Stomach (tissue), 8 donors: ENCODE measurements at regions not wholly inside any gene's neighbourhood (a gene's known extent, or its start where the extent isn't known, plus 50 kb on each side); places are given as distances from the start of the nearest gene placed in this dataset.

Source experiments
- DNase-seq, 2 donors: peaks; one replicate each; pipeline versions ENCODE4 v3.0.0 to v3.0.0-alpha.2; 2013 to 2019
- H3K27ac ChIP-seq, 5 donors: fragments of 200-600 bp in 4 of 5; sonication (generic) in 4 of 5; one replicate each; pipeline ENCODE4 v1.5.1; 2013 to 2019; ENCODE audit warnings: mild to moderate bottlenecking in 1 of 5, moderate library complexity in 1 of 5
- H3K27me3 ChIP-seq, 3 donors: fragments of 200-600 bp; sonication (generic); one replicate each; pipeline ENCODE4 v1.5.1; 2017 to 2019; ENCODE audit warnings: mixed run types in 1 of 3
- H3K36me3 ChIP-seq, 4 donors: fragments of 200-600 bp; sonication (generic); 1 replicate in 3 of 4; 2 replicates in 1 of 4; pipeline ENCODE4 v1.5.1; 2016 to 2019
- H3K4me1 ChIP-seq, 4 donors: fragments of 200-600 bp; sonication (generic); one replicate each; pipeline ENCODE4 v1.5.1; 2016 to 2019
- H3K4me3 ChIP-seq, 4 donors: fragments of 200-600 bp; sonication (generic) in 3 of 4; one replicate each; pipeline ENCODE4 v1.5.1; 2016 to 2019; ENCODE audit warnings: mild to moderate bottlenecking in 1 of 4
- H3K9me3 ChIP-seq, 4 donors: fragments of 200-600 bp; sonication (generic); one replicate each; pipeline ENCODE4 v1.5.1; 2016 to 2019
- EP300 ChIP-seq: sonication (generic); formaldehyde crosslinking; IDR thresholded peaks from one replicate; pipeline ENCODE4 v1.6.1; 2017; ENCODE audit warnings: antibody characterized with exemption
- POLR2A ChIP-seq, 4 donors: fragments of 450-650 bp; IDR thresholded peaks; one replicate each; pipeline ENCODE4 v1.6.1; 2016; ENCODE audit warnings: antibody characterized with exemption in 4 of 4, control low read depth in 2 of 4, mild to moderate bottlenecking in 1 of 4, moderate library complexity in 1 of 4
- POLR2AphosphoS5 ChIP-seq, 3 donors: sonication (generic); formaldehyde crosslinking; IDR thresholded peaks; one replicate each; pipeline ENCODE4 v1.6.1; 2016; ENCODE audit warnings: antibody characterized with exemption in 3 of 3
- WGBS, 5 donors: extraction: QIAGEN DNeasy Blood & Tissue Kit in 3 of 5; methylation state at CpG; one replicate each; pipeline versions ENCODE4 v1.1.5 to v1.1.7; 2013 to 2018; 5-methylcytosine and 5-hydroxymethylcytosine counted together
- intact Hi-C: fragments of 100-400 bp; cut with DNase I; formaldehyde crosslinking; loops from one replicate; pipeline ENCODE4 v1.15.1; 2023; ENCODE audit warnings: low total_unique reads
- TF ChIP-seq, protein P1 (sequence below), 7 experiments: fragments of 450-650 bp in 4 of 7; fragments of 200-600 bp in 3 of 7; sonication (generic) in 3 of 7; IDR thresholded peaks; one replicate each; pipeline ENCODE4 v1.5.1; 2016 to 2019; ENCODE audit warnings: antibody characterized with exemption in 7 of 7, control low read depth in 2 of 7, mild to moderate bottlenecking in 1 of 7
- donor health status: healthy with polysubstance abuse.
- donor health status: Bipolar disorder and iron deficiency.
- donor health status: healthy.

- Histone ChIP-seq H3K36me3 (no peaks in the 10 kb centered on the region), H3K9me3 (peaks cover 0 to 4% (median 2%) of the 10 kb centered on the region in 4 donors), H3K4me3 (no peak overlapping the region), H3K27ac (no peak overlapping the region), H3K4me1 (no peaks in the 10 kb centered on the region), H3K27me3 (peaks cover 0 to 6% (median 4%) of the 10 kb centered on the region in 3 donors)
- TF ChIP-seq POLR2AphosphoS5 (IDR thresholded peaks at IDR 0.05) (no peak), POLR2A (IDR thresholded peaks at IDR 0.05) (no peak), EP300 (no peak)
- TF ChIP-seq, protein P1, sequence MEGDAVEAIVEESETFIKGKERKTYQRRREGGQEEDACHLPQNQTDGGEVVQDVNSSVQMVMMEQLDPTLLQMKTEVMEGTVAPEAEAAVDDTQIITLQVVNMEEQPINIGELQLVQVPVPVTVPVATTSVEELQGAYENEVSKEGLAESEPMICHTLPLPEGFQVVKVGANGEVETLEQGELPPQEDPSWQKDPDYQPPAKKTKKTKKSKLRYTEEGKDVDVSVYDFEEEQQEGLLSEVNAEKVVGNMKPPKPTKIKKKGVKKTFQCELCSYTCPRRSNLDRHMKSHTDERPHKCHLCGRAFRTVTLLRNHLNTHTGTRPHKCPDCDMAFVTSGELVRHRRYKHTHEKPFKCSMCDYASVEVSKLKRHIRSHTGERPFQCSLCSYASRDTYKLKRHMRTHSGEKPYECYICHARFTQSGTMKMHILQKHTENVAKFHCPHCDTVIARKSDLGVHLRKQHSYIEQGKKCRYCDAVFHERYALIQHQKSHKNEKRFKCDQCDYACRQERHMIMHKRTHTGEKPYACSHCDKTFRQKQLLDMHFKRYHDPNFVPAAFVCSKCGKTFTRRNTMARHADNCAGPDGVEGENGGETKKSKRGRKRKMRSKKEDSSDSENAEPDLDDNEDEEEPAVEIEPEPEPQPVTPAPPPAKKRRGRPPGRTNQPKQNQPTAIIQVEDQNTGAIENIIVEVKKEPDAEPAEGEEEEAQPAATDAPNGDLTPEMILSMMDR (IDR thresholded peaks at IDR 0.05) = no peak
- intact Hi-C loops = no loop called here
- DNase-seq = no peak
- WGBS, 5 donors = 68 to 77% (median 73%) methylated on average over 6 of the region's 6 CpGs
Measured at GRCh38 chr3:10574101-10574620, 68.8 kb upstream of the ATP2B2 start.

DNA sequence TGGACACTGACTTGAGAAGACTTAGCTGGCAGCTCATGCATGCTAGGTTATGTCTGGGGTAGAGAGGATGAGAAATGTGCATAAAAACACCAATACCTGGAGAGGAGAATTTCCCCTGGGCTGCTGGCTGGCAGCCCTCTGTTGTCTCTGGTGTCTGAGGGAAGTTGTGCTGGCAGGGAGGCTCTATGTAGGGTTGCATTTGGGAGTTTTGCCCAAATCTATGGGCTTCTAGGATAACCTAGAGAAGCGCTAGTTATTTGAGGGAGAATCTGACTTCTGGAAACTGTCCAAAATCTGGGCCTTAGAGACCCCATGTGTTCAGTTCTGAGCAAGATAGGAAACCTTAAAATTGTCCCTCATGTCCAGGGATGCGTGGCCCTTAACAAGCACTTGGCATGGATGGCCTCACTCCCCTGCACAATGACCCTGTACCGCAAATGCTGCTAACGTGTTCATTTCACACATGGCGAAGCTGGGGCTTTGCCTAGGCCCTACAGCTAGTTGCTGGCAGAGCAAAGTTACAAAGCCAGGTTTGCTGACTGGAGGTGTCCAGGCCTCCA is 70.3 kb upstream of the ATP2B2 start:
- intact Hi-C loops = no loop called here
- no peak for TF ChIP-seq POLR2A (IDR thresholded peaks at IDR 0.05)
- TF ChIP-seq, protein P1 (IDR thresholded peaks at IDR 0.05) = no peak
- TF ChIP-seq POLR2AphosphoS5 (IDR thresholded peaks at IDR 0.05) = no peak
- no peak for TF ChIP-seq EP300
- H3K36me3 ChIP-seq = no peaks in the 10 kb centered on the region
- H3K4me3 ChIP-seq = no peak overlapping the region
- peaks cover 0 to 4% (median 2%) of the 10 kb centered on the region in 4 donors for H3K9me3 ChIP-seq
- no peaks in the 10 kb centered on the region for H3K4me1 ChIP-seq
- WGBS, 5 donors = 73 to 87% (median 85%) methylated on average over 5 of the region's 5 CpGs
- peaks cover 0 to 13% (median 4%) of the 10 kb centered on the region in 3 donors for H3K27me3 ChIP-seq
- H3K27ac ChIP-seq = no peak overlapping the region
- no peak for DNase-seq

- Histone ChIP-seq H3K4me1 (no peaks in the 10 kb centered on the region), H3K27me3 (peaks cover 0 to 15% (median 0%) of the 10 kb centered on the region in 3 donors), H3K9me3 (no peaks in the 10 kb centered on the region), H3K4me3 (no peak overlapping the region), H3K27ac (no peak overlapping the region), H3K36me3 (no peaks in the 10 kb centered on the region)
- no peak for DNase-seq
- 62 to 80% (median 68%) methylated on average over 1 to 7 of the region's 7 CpGs for WGBS, 5 donors
- intact Hi-C loops = no loop called here
- TF ChIP-seq EP300 = no peak
- TF ChIP-seq, protein P1 (IDR thresholded peaks at IDR 0.05) = no peak
Measured at GRCh38 chr3:10577486-10577885, 72.1 kb upstream of the ATP2B2 start.

DNA sequence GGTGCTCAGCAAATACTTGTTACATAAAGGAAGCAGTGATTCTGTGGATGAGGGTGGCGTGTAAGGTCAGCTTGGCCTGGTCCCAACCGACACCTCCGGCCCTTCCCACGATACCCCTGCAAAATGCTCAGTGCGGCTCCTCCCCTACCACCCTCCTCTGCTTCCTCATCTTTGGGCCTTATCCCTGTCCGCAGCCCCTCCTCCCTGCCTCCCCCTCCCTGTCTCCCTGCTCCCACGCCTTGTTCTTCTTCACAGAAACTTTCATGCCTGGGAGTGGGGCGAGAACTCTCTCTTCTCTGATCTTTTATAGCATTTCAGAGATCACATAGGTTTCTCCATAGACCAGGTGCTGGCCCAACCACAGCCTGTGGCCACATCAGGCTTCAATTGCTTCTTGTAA is 75.0 kb upstream of the ATP2B2 start:
- Histone ChIP-seq H3K4me3 (no peak overlapping the region), H3K4me1 (no peaks in the 10 kb centered on the region), H3K27me3 (peaks cover 0 to 39% (median 0%) of the 10 kb centered on the region in 3 donors), H3K27ac (no peak overlapping the region), H3K9me3 (no peaks in the 10 kb centered on the region), H3K36me3 (no peaks in the 10 kb centered on the region)
- WGBS, 5 donors = 68 to 81% (median 73%) methylated on average over 8 of the region's 8 CpGs
- DNase-seq = no peak
- intact Hi-C loops = no loop called here
- TF ChIP-seq POLR2A (IDR thresholded peaks at IDR 0.05) (no peak), EP300 (no peak), POLR2AphosphoS5 (IDR thresholded peaks at IDR 0.05) (no peak)
- TF ChIP-seq, protein P1 (IDR thresholded peaks at IDR 0.05) = no peak
